SW 1271 (cell line): ENCODE measurements at regions not wholly inside any gene's neighbourhood (a gene's known extent, or its start where the extent isn't known, plus 50 kb on each side); places are given as distances from the start of the nearest gene placed in this dataset.
"Not testable (repeated sequence)": the region's sequence is repeated elsewhere in the genome, so short reads cannot be mapped to it uniquely, and the experiment has no call there.

Experiments
- DNase-seq, 2 experiments: peaks; one replicate each; lab custom pipeline; 2025; lab: John Stamatoyannopoulos, UW

DNA sequence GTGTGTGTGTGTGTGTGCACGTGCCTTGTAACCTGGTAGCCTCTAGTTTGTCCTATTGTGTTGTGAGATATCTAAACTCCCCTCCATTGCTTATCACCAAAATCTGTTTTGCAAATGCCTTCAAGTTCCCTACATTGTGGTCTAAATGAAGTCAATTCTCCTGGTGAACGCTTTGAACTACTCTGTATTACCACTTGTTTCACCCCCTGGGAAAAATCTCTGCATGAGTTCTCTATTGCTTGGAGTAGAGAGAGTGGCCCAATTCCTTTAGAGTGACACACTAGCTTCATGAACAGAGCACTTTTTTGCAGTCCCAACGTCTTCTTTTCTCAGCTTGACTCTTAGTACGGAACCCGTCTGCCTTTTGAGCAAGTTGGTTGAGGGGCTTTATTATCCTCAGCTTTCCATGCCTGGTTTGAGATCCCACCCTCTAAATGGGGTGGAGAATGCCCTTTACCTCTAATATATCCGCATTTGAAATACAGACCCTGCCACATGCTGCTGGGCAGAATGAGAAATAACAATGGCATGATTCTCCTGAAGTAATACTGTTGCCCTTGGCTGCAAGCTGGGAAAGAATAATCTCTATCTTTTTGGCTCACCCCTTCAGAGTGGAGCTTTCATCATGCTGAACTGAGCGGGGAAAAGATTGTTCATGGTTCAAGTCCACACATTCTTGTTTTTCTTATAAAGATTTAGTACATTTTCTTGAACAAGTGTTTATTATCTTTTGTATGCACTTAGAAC, 2545.3 kb downstream of the PCDH9 start:
- DNase-seq, result no peak

- DNase-seq, result no peak
Observed at GRCh38 chr13:64684108-64684507, 2546.0 kb downstream of the PCDH9 start.

- DNase-seq, result no peak
Observed at GRCh38 chr13:64680739-64681138, 2549.4 kb downstream of the PCDH9 start.

DNA sequence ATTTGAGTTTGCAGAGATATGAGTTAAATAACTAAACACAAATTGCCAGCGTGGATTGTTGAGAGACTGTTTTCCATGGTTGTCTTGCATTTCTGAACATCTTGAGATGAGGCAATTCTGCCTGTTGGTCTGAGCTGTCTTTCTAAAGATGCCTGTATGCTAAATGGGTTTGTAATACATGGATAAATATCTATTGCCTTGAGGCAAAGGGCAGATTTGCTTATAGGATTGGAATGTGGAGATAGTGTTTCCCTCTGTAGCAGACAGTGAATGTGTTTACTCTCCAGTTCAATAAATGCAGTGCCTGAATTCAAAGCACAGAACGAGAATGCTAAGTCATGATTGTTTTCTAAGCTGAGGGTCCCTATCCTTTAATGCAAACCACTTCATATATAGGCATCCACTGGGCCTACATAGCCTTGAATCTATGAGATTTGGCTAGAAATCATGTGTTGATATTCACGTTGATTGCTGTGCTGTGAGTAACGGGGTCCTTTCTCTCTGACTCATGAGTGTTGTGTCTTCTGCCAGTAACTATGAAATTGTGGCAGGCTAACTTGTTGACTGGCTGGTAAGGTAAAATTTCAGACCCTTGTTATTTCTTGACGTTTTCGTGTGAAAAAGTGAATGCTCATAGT, 2554.8 kb downstream of the PCDH9 start:
- no peak for DNase-seq

GRCh38 chr13:64674126-64674525, 2556.0 kb downstream of the PCDH9 start:
- no peak for DNase-seq

GRCh38 chr13:64672751-64673150, 2557.4 kb downstream of the PCDH9 start:
- DNase-seq, result no peak

DNA sequence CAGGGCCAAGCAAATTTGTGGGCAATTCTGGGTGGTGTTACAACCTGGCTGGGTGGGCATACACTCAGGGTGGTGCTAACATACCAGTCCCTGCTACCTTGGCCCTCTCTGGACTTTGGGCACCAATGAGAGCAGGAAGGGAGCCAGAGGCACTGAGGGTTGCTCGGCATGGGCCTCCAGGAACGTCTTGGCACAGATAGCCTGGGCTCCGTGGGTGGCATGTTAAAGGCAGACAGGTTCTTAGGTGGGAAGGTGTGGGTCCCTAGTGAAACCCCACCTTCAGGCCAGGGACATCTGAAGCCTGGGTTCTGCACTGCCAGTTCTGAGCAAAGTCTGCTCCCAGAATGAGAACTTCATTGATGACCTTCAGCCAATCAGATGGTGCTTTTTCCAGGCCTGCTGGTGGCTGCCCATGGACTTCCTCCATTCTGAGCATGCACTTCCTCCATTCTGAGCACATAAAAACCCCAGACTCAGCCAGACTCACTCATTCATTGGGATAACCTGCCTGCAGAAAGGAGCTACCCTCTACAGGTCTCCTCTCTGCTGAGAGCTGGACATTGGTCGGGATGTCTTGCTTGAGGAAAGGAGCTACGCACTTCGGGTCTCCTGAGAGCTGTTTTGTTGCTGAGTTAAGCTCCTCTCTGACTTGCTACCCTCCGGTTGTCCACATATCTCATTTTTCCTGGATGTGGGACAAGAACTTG, 2567.1 kb downstream of the PCDH9 start:
- no peak for DNase-seq

- no peak for DNase-seq
Observed at GRCh38 chr13:64648293-64648692, 2581.8 kb downstream of the PCDH9 start.

DNA sequence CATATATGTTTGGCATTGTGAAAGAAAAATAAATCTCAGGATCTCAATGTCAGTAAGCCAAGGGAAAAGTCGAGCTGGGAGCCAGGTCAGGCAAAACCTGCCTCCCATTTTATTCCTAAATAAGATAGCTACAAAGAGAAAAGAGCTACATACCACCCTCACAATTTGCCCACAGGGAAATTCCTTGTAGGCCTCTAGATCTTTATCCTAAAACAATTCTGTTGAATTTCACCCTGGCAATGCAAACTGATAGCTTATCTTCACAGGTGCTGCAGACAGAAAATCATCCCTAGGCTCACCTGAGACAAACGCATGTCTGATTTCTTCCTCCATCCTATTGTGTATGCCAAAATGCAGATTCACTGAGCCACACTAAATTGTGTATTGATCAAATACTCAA, 2587.1 kb downstream of the PCDH9 start:
- no peak for DNase-seq

GRCh38 chr13:64640002-64640401, 2590.1 kb downstream of the PCDH9 start:
- DNase-seq, result no peak

DNA sequence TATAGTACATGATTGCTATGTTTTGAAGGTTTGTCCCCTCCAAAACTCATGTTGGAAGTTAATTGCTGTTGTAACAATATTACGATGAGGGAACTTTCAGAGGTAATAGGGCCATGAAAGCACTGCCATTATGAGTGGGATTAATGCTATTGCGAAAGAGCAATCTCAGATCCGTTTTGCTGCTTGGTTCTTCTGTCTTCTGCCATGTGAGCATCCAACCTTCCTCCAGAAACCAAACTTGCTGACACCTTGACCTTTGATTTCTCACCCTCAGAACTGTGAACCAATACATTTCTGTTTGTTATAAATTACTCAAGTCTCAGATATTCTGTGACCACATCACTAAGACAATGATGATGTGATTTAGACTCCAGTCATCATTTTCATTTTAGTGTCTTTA, 2590.9 kb downstream of the PCDH9 start:
- no peak for DNase-seq

DNA sequence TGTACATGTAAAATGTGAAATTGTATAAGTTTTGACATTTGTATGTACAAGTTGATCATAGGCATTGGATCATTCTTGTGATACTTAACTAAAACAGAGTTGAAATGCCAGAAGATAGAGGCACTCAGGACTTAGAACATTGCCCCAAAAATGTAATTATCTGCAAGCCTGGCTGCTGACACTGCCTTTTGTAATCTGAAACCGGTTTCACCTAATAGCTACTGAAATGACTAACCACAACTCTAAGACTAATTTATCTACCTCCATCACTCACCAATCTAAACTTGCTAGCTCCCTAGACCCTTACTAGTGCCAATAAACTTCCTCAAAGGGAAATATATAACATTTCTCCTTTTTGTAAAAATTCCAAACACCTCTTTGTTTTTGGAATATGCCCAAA, 2596.2 kb downstream of the PCDH9 start:
- DNase-seq, result no peak

GRCh38 chr13:64627654-64628053, 2602.5 kb downstream of the PCDH9 start:
- no peak for DNase-seq

DNA sequence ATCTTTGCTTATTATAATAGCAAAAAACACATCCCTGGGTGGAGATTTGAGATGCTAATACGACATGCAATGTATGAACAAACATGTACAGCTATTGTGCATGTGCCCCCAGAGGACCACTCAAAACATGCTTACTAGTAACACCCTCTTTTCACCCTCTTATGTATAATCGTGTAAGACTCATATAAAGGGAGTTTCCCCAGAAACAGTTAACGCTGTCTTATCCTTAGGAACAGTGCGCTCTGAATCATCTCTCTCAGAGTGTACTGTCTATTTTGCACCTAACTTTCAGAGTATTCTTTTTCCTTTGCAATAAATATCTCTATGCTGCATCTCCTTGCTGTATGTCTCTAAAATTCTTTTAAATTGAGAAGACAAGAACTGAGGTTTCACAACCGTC, 2604.0 kb downstream of the PCDH9 start:
- no peak for DNase-seq

DNA sequence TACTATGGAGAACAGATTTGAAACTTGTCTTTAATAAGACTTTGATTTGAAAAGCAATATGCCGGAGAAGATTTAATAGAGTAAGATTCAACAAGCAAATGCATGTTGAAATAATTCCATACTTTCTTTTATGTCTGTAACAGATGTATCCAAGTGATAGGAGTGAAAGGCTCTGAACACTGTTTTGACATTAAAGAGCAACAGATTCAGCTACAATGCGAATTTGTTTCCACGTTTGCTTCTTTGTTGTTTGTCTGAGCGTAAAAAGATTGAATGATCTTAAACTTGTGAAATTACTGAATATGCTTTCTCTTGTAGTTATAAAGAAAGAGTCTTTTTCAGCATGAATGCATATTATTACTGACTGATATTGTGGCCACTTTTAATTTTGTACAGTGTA, 2612.9 kb downstream of the PCDH9 start:
- DNase-seq, result no peak

- DNase-seq, result no peak
Observed at GRCh38 chr13:64591971-64592370, 2638.2 kb downstream of the PCDH9 start.

DNA sequence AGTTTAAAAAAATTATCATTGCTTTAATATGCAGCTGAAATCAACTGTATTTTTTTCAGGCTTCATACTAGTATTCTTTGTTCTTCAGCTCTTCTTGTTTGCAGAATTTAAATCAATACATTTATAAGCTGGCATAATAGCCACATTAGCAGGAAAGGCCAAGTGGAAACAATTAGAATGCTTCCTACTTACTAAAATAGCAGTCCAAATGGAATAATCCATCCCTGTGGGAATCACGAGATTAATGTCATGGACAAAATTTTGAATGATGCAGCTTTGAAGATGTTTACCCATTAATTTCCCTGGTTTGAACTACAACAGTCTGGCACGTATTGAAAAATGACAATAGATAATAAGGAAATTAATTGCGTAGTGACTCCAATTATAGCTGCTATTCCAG, 2650.8 kb downstream of the PCDH9 start:
- DNase-seq, result no peak

DNA sequence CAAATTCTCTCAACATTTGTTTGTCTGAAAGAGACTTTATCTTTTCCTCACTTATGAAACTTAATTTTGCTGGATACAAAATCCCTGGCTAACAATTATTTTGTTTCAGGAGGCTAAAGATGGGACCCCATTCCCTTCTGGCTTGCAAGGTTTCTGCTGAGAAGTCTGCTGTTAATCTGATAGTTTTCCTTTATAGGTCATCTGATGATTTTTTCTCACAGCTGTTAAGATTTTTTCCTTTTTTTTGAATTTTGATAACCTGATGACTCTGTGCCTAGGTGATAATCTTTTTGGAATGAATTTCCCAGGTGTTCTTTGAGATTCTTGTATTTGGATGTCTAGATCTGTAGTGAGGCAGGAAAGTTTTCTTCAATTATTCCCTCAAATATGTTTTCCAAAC, 2661.4 kb downstream of the PCDH9 start:
- DNase-seq, result no peak

- not testable (repeated sequence) for DNase-seq
Observed at GRCh38 chr13:64558031-64558430, 2672.1 kb downstream of the PCDH9 start.

GRCh38 chr13:64556376-64556775, 2673.8 kb downstream of the PCDH9 start:
- no peak for DNase-seq

DNA sequence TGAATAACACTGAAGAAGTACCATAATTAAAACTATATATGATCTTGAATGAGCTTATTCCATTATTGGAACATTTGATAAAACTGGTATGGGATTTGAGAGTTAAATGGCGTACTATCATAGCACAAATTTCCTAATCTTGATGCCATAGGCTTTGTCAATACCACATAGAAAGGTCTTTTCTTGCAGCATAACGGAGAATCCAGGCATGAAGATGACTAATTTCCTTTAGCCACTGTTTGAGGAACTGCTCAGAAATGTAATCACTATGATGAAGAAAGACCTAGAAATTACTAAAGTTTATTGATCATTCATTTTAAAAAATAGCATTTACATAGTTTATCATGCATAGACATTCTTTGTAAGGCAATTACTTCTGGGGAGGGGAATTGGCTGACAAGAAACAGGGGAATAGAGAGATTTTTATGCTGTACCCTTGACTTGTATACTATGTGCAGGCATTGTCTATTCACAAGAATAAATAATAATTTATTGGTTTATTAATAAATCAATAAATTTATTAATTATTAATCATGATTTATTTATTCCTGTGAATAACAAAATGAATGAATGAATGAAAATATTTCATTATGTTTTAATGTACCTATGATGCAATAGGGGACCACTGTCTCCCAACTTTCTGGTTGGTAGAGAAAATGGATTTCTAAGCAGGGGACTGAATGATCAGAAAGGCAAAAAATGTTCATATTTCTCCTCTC, 2676.6 kb downstream of the PCDH9 start:
- no peak for DNase-seq

DNA sequence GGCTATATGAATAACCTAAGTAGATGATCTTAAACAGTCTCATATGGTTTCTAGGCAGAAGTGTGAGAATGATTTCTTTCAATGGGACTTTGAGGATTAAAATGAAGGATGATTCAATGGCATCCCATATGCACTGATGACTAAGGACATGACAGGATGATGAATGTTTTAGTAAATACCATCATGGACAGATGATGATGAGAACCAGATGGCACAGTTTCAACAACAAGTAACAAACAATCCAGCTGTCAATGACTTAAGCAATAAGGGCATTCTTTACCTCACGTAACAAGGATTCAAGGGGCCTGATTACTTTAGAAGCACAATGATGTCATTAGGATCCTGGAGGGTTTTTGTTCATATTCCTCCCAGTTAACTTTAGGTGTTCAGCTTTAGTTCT, 2678.4 kb downstream of the PCDH9 start:
- DNase-seq, result no peak

DNA sequence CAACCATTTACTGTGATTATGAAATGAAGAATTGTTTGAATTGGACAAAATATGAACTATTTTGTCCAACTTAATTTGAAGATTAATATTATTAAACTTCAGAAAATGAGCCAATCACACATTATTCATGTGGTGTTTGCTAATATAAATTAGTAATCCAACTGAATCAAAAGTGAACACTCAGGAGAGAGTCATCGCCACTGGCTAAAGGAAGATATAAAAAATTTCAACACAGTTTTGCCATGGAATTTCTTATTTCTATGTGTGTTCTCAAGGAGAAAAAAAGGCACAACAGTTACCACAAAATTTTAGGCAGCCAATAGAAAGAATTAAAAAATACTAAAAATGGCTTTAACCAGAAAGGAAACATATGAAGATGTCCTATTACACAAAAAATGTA, 2683.8 kb downstream of the PCDH9 start:
- no peak for DNase-seq
